HepG2 (cell line): ENCODE measurements at regions not wholly inside any gene's neighbourhood (a gene's known extent, or its start where the extent isn't known, plus 50 kb on each side); places are given as distances from the start of the nearest gene placed in this dataset.

Source experiments
- ATAC-seq: fragments of 200-7000 bp; cut with Tn5 transposase; 3 replicates; pipeline ENCODE4 v1.9.1; 2020; ENCODE audit warnings: mild to moderate bottlenecking, moderate library complexity
- BruUV-seq: library from RNA; stranded (reverse); fragments of 400-500 nt; replicated peaks from 2 replicates; lab custom pipeline; 2021; lab: Mats Ljungman, UMichigan
- CTCF ChIA-PET: fragments of 300-600 bp; formaldehyde crosslinking; extraction: SDS; loops from one replicate; lab custom pipeline; 2021; ENCODE audit warnings: low total read pairs, inconsistent platforms, low intra/inter-chr PET ratio; lab: Yijun Ruan, JAX
- POLR2A ChIA-PET: fragments of 350-600 bp; sonication (Branson Sonifier 250); formaldehyde crosslinking; loops from one replicate; lab custom pipeline; 2020; ENCODE audit warnings: antibody characterized with exemption, inconsistent platforms; lab: Yijun Ruan, JAX
- DNase-seq: peaks from one replicate; pipeline ENCODE4 v3.0.0-alpha.2; 2015; ENCODE audit warnings: low spot score
- FAIRE-seq: peaks from 3 replicates; lab custom pipeline; 2011; peaks lifted over from hg19 to GRCh38; lab: Jason Lieb, UNC
- H2AFZ ChIP-seq: one replicate; pipeline ENCODE4 v1.6.1; 2011; ENCODE audit warnings: low read length, inconsistent platforms
- H3K27ac ChIP-seq: fragments of 300-600 bp; 3 replicates; pipeline ENCODE4 v1.8.0; 2011; ENCODE audit warnings: mixed run types, mild to moderate bottlenecking, mixed read lengths, low read length, inconsistent platforms; ENCODE audit not compliant: insufficient read depth; ENCODE audit errors: extremely low read length
- H3K27me3 ChIP-seq, 2 experiments: fragments of 200-600 bp in 1 of 2; 2 replicates in 1 of 2; 3 replicates in 1 of 2; pipeline versions ENCODE4 v1.6.0 to v1.8.0; 2011; ENCODE audit warnings: low read length in 2 of 2, mild to moderate bottlenecking in 2 of 2, moderate library complexity in 2 of 2, inconsistent platforms in 1 of 2; ENCODE audit not compliant: insufficient read depth in 2 of 2, control insufficient read depth in 1 of 2
- H3K36me3 ChIP-seq, 2 experiments: fragments of 200-600 bp in 1 of 2; replicated peaks in 1 of 2; 2 replicates in 1 of 2; 3 replicates in 1 of 2; pipeline versions ENCODE4 v1.5.1 to v1.8.0; 2011; ENCODE audit warnings: low read length in 2 of 2, inconsistent platforms in 1 of 2; ENCODE audit not compliant: insufficient read depth in 2 of 2, control insufficient read depth in 1 of 2
- H3K4me1 ChIP-seq: 2 replicates; pipeline ENCODE4 v1.5.1; 2012; ENCODE audit warnings: low read length, inconsistent platforms; ENCODE audit not compliant: insufficient read depth
- H3K4me2 ChIP-seq: 2 replicates; pipeline ENCODE4 v1.6.0; 2011; ENCODE audit warnings: low read depth, low read length, inconsistent platforms
- H3K4me3 ChIP-seq, 3 experiments: fragments of 200-600 bp in 1 of 3; sonication (generic), shearing (Covaris generic) in 1 of 3; replicated peaks in 1 of 3; 2 replicates each; pipeline ENCODE4 v1.5.1; 2011 to 2016; ENCODE audit warnings: low read length in 3 of 3, inconsistent platforms in 2 of 3, low read depth in 2 of 3, mild to moderate bottlenecking in 2 of 3, control low read depth in 1 of 3, mixed read lengths in 1 of 3; ENCODE audit not compliant: insufficient read depth in 1 of 3
- H3K79me2 ChIP-seq: one replicate; pipeline ENCODE4 v1.6.1; 2011; ENCODE audit warnings: low read length, inconsistent platforms; ENCODE audit not compliant: insufficient read depth
- H3K9ac ChIP-seq: 2 replicates; pipeline ENCODE4 v1.6.0; 2011; ENCODE audit warnings: mild to moderate bottlenecking, low read depth, low read length, inconsistent platforms; ENCODE audit not compliant: insufficient read depth
- H3K9me3 ChIP-seq: 2 replicates; pipeline ENCODE4 v1.5.1; 2012; ENCODE audit warnings: mild to moderate bottlenecking, low read length
- H4K20me1 ChIP-seq: 2 replicates; pipeline ENCODE4 v1.6.0; 2011; ENCODE audit warnings: inconsistent platforms, mild to moderate bottlenecking, low read length, moderate library complexity; ENCODE audit not compliant: insufficient read depth
- EED ChIP-seq: sonication (generic); formaldehyde crosslinking; IDR thresholded peaks from 2 replicates; pipeline ENCODE4 v1.5.0; 2020; ENCODE audit warnings: mild to moderate bottlenecking, missing genetic modification reagents
- HIVEP1 ChIP-seq: sonication (generic); formaldehyde crosslinking; IDR thresholded peaks from 2 replicates; pipeline ENCODE4 v1.4.0; 2020; ENCODE audit warnings: mild to moderate bottlenecking, missing genetic modification reagents
- KLF15 ChIP-seq: sonication (generic); formaldehyde crosslinking; IDR thresholded peaks from 2 replicates; pipeline ENCODE4 v1.8.1; 2023; ENCODE audit warnings: borderline replicate concordance, mild to moderate bottlenecking, inconsistent platforms, missing genetic modification reagents, mixed read lengths
- NFIC ChIP-seq: IDR thresholded peaks from 2 replicates; pipeline ENCODE4 v1.6.1; 2012; ENCODE audit warnings: mild to moderate bottlenecking, low read length, inconsistent platforms
- NKX3-1 ChIP-seq: sonication (generic); formaldehyde crosslinking; IDR thresholded peaks from 2 replicates; pipeline ENCODE4 v1.5.0; 2020; ENCODE audit warnings: missing genetic modification reagents
- NR0B2 ChIP-seq: sonication (generic); formaldehyde crosslinking; IDR thresholded peaks from 2 replicates; pipeline ENCODE4 v1.4.0; 2020; ENCODE audit warnings: mild to moderate bottlenecking, missing genetic modification reagents
- ZNF432 ChIP-seq: sonication (generic); formaldehyde crosslinking; IDR thresholded peaks from 2 replicates; pipeline ENCODE4 v1.5.0; 2020; ENCODE audit warnings: missing genetic modification reagents, mild to moderate bottlenecking, borderline replicate concordance
- ZNF510 ChIP-seq: sonication (generic); formaldehyde crosslinking; IDR thresholded peaks from 2 replicates; pipeline ENCODE4 v1.4.0; 2020; ENCODE audit warnings: low read depth, mild to moderate bottlenecking, missing genetic modification reagents
- ZNF737 ChIP-seq: sonication (generic); formaldehyde crosslinking; IDR thresholded peaks from 2 replicates; pipeline ENCODE4 v1.5.0; 2020; ENCODE audit warnings: missing genetic modification reagents, mild to moderate bottlenecking, borderline replicate concordance
- WGBS: methylation state at CpG from one replicate; pipeline ENCODE4 v1.1.6; 2017; ENCODE audit warnings: low lambda C conversion rate; 5-methylcytosine and 5-hydroxymethylcytosine counted together
- in situ Hi-C: cut with HindIII; loops from 2 replicates; pipeline ENCODE4 v1.10.0; 2017; ENCODE audit warnings: low pct_unique_long_range_greater_than_20kb; ENCODE audit not compliant: extremely low pct_ligation_motif_present
- intact Hi-C: fragments of 100-400 bp; cut with micrococcal nuclease; formaldehyde crosslinking; loops from one replicate; pipeline ENCODE4 v1.10.0; 2022; ENCODE audit not compliant: unreplicated experiment

DNA sequence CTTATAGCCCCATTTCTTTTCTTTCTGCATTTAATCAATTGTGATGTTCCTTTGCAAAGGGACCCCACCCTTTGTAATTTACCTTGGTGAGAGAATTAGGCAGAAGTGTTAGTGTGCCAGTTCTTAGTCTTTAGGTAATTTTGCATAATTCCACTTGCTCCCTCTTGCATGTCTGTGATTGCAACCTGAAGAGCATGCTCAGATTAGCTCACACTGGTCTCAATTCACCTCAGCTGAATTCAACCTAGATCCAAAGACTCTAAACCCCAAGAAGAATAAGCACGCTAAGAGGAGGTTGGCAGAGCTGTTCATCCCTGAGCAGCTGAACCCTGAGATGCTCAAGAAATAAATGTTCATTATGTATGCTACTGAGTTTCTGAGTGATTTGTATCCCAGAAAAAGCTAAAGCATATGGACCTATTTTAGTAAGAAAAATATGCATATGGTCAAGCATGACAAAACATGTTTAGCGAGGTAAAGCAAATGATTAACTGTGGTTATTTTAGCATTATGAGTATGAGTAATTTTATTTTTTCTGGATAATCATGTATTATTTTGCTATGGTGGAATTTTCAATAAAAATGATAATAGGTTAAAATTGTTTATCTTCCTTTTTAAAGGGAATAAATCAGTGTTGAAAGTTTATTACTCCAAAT lies 299.2 kb upstream of the ZSWIM2 start:
- ChIA-PET POLR2A (no interaction called here), CTCF (no interaction called here)
- Histone ChIP-seq H3K27me3 (no peaks in the 10 kb centered on the region), H3K36me3 (no peaks in the 10 kb centered on the region), H3K4me3 (no peak overlapping the region), H3K4me1 (no peaks in the 10 kb centered on the region), H4K20me1 (no peaks in the 10 kb centered on the region), H3K9ac (no peak overlapping the region), H3K4me2 (no peak overlapping the region), H3K79me2 (no peaks in the 10 kb centered on the region), H2AFZ (no peak overlapping the region), H3K27ac (no peak overlapping the region), H3K9me3 (no peaks in the 10 kb centered on the region)
- no peak for ATAC-seq
- no TSS peak for BruUV-seq
- FAIRE-seq, result no peak
- intact Hi-C loops, result no loop called here
- no peak for DNase-seq
- TF ChIP-seq ZNF737 (CRISPR knock-in tag) (no peak), ZNF510 (CRISPR knock-in tag) (no peak), NFIC (no peak), EED (CRISPR knock-in tag) (no peak), NR0B2 (CRISPR knock-in tag) (no peak), HIVEP1 (CRISPR knock-in tag) (no peak), NKX3-1 (CRISPR knock-in tag) (no peak), KLF15 (CRISPR knock-in tag) (no peak), ZNF432 (CRISPR knock-in tag) (no peak)
- in situ Hi-C loops, result no loop called here
- WGBS, result under 1% methylated on average over 2 of the region's 2 CpGs
